ENCODE measurements at regions not wholly inside any gene's neighbourhood (a gene's known extent, or its start where the extent isn't known, plus 50 kb on each side); places are given as distances from the start of the nearest gene placed in this dataset.

GRCh38 chr5:66406761-66407336 lies 189.3 kb upstream of the MAST4 start:
- Histone ChIP-seq H3K27me3 (peaks cover 0 to 4% of the 10 kb centered on the region in 2 donors), H3K36me3 (no peaks in the 10 kb centered on the region), H3K27ac (no peak overlapping the region), H3K9me3 (no peaks in the 10 kb centered on the region), H3K4me3 (no peak overlapping the region), H3K4me1 (no peaks in the 10 kb centered on the region)
- TF ChIP-seq, protein P1, sequence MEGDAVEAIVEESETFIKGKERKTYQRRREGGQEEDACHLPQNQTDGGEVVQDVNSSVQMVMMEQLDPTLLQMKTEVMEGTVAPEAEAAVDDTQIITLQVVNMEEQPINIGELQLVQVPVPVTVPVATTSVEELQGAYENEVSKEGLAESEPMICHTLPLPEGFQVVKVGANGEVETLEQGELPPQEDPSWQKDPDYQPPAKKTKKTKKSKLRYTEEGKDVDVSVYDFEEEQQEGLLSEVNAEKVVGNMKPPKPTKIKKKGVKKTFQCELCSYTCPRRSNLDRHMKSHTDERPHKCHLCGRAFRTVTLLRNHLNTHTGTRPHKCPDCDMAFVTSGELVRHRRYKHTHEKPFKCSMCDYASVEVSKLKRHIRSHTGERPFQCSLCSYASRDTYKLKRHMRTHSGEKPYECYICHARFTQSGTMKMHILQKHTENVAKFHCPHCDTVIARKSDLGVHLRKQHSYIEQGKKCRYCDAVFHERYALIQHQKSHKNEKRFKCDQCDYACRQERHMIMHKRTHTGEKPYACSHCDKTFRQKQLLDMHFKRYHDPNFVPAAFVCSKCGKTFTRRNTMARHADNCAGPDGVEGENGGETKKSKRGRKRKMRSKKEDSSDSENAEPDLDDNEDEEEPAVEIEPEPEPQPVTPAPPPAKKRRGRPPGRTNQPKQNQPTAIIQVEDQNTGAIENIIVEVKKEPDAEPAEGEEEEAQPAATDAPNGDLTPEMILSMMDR (IDR thresholded peaks at IDR 0.05) = no peak
- intact Hi-C loops (cut with DNase I; ENCODE audit: low total_unique reads) = no loop called here
- no peak for DNase-seq

DNA sequence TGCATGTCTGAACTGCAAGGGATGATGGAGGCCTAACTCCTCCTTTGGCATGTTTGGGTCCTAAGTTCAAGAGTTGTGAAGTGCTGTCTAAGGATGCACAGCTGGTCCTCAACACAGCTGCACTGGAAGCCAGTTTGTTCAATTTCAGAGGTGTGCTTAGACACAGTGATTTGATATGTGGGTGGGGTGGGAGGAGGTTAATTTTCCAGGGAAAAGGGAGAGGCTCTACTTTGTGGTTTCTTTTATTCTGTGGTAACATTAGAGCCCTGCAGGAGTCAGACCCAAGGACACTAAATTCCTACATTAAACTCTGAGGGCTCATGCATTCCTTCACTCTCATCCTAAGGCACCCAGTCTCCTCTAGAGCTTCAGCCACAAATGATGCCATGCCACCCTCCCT lies 188.4 kb upstream of the MAST4 start:
- Histone ChIP-seq H3K4me3 (no peak overlapping the region), H3K36me3 (no peaks in the 10 kb centered on the region), H3K4me1 (no peaks in the 10 kb centered on the region), H3K27ac (no peak overlapping the region), H3K27me3 (peaks cover 0 to 4% of the 10 kb centered on the region in 2 donors), H3K9me3 (no peaks in the 10 kb centered on the region)
- TF ChIP-seq, protein P1 (IDR thresholded peaks at IDR 0.05) = no peak
- intact Hi-C loops (cut with DNase I; ENCODE audit: low total_unique reads) = no loop called here
- DNase-seq = no peak

DNA sequence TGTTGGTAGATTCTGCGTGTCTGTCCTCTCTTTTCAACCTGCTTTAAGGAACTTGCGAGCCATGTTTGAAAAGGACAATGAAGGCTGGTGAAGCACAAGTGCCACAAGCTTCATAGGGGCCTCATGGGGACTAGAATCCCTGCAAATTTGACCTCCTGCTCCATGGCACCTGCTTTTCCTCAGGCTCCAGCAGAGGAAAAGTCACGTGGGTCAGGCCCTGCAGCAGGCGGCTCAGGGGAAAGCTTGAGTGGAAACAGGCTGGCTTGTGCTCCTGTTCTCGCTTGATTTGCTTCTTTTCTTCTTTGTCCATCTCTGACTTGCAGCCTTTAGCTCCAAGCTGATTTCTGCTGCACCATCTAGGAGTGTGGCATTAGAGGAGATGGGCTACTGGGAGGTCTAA lies 187.6 kb upstream of the MAST4 start:
- TF ChIP-seq, protein P1 (IDR thresholded peaks at IDR 0.05) = no peak
- Histone ChIP-seq H3K4me1 (no peaks in the 10 kb centered on the region), H3K36me3 (no peaks in the 10 kb centered on the region), H3K27me3 (peaks cover 0 to 4% of the 10 kb centered on the region in 2 donors), H3K9me3 (no peaks in the 10 kb centered on the region), H3K4me3 (no peak overlapping the region), H3K27ac (no peak overlapping the region)
- intact Hi-C loops (cut with DNase I; ENCODE audit: low total_unique reads) = no loop called here
- no peak for DNase-seq

DNA sequence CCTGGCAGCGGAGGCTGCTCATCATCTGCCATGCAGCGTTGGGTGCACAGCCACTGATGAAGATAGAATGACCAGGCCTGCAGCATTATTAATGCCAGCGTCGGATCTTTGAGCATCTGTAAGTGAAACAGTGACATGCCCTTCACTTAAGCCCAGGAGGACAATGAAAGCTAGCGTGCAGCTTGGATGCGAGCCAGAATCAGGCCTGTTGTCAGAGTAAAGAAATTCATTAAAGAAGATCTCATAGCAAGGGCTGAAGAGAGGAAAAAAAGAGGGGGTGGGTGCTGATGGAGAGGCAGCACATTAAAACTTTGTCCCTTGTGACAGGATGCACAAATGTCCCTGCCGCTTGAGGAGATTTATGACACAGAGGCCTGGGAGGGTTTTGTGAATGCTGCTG lies 186.1 kb upstream of the MAST4 start:
- Histone ChIP-seq H3K9me3 (no peaks in the 10 kb centered on the region), H3K27me3 (peaks cover 0 to 4% of the 10 kb centered on the region in 2 donors), H3K4me3 (no peak overlapping the region), H3K4me1 (no peaks in the 10 kb centered on the region), H3K36me3 (no peaks in the 10 kb centered on the region), H3K27ac (no peak overlapping the region)
- intact Hi-C loops (cut with DNase I; ENCODE audit: low total_unique reads) = no loop called here
- TF ChIP-seq, protein P1 (IDR thresholded peaks at IDR 0.05) = no peak
- DNase-seq = no peak

GRCh38 chr5:66411701-66412100 lies 184.5 kb upstream of the MAST4 start:
- H3K4me3 ChIP-seq = no peak overlapping the region
- H3K36me3 ChIP-seq = no peaks in the 10 kb centered on the region
- H3K4me1 ChIP-seq = no peaks in the 10 kb centered on the region
- H3K27ac ChIP-seq = no peak overlapping the region
- H3K27me3 ChIP-seq = no peaks in the 10 kb centered on the region
- DNase-seq = no peak
- H3K9me3 ChIP-seq = no peaks in the 10 kb centered on the region
- intact Hi-C loops (cut with DNase I; ENCODE audit: low total_unique reads) = no loop called here
- TF ChIP-seq, protein P1 (IDR thresholded peaks at IDR 0.05) = no peak

- Histone ChIP-seq H3K4me1 (no peaks in the 10 kb centered on the region), H3K9me3 (no peaks in the 10 kb centered on the region), H3K27me3 (no peaks in the 10 kb centered on the region), H3K4me3 (no peak overlapping the region), H3K36me3 (no peaks in the 10 kb centered on the region), H3K27ac (no peak overlapping the region)
- intact Hi-C loops (cut with DNase I; ENCODE audit: low total_unique reads) = no loop called here
- TF ChIP-seq, protein P1 (IDR thresholded peaks at IDR 0.05) = no peak
- DNase-seq = no peak
Observed at GRCh38 chr5:66413931-66414330, 182.3 kb upstream of the MAST4 start.
